ENCODE measurements at regions not wholly inside any gene's neighbourhood (a gene's known extent, or its start where the extent isn't known, plus 50 kb on each side); places are given as distances from the start of the nearest gene placed in this dataset.

DNA sequence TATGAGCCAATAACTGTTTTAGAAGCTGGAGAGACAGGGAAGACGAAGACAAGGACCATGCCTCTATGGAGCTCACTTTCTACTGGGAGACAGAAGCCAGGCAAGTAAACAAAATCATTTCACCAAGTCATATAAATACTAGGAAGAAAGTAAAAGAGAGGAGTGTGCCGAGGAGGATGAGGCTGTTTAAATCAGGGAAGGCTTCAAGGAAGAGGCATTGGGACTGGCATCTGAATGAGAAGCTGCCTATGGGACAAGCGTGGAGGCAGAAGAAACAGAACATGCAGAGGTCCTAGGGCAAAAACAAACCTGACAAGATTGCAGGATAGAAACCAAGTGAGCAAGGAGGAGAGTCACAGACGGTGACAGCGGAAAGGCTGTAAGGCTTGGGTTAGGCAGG is 68.1 kb upstream of the CPLX2 start:
- no peak for DNase-seq (ENCODE audit: low read depth, low spot score)
- in situ Hi-C loops (cut with HindIII; ENCODE audit: low pct_unique_long_range_greater_than_20kb, low sequenced_read_pairs): no loop called here

DNA sequence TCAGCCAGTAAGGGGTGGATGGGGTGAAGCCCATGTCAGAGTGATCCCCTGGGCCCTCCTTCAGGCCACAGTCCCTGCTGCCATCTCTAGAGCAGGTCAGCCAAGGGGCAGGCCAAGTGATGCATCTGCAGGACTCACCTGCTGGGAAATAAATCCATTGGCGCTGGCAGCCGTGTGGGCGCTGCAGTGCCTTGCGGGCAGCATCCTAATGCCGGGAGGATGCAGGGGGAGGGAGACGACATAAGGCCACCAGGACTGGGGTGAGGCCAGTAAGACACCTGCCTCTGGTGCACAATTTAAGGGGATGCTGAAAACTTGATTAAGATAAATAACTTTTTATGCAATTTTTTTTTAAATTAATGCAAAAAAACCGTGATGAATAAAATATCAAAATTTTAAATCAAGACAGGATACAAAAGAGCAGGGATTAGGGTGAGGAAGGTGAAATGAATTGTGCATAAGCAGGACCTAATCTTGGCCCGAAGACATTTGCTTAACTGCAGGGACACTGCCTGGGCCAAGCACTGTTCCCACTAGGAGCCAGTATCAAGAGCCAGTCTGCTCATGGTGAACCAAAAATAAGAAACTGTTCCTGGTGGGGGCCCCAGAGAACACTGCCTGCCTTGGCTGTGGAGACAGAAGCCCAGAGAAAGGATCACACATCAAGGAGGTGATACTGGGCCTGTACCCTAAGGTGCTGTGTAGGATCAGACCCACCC is 67.5 kb upstream of the CPLX2 start:
- no peak for DNase-seq (ENCODE audit: low read depth, low spot score)
- in situ Hi-C loops (cut with HindIII; ENCODE audit: low pct_unique_long_range_greater_than_20kb, low sequenced_read_pairs): no loop called here

- no peak for DNase-seq (ENCODE audit: low read depth, low spot score)
- in situ Hi-C loops (cut with HindIII; ENCODE audit: low pct_unique_long_range_greater_than_20kb, low sequenced_read_pairs): no loop called here
Observed at GRCh38 chr5:175805256-175806011, 65.9 kb upstream of the CPLX2 start.

GRCh38 chr5:175808711-175809110 is 62.7 kb upstream of the CPLX2 start:
- in situ Hi-C loops (cut with HindIII; ENCODE audit: low pct_unique_long_range_greater_than_20kb, low sequenced_read_pairs): no loop called here
- DNase-seq (ENCODE audit: low read depth, low spot score): no peak

- DNase-seq (ENCODE audit: low read depth, low spot score): no peak
- in situ Hi-C loops (cut with HindIII; ENCODE audit: low pct_unique_long_range_greater_than_20kb, low sequenced_read_pairs): no loop called here
Observed at GRCh38 chr5:175809531-175810121, 61.8 kb upstream of the CPLX2 start.

DNA sequence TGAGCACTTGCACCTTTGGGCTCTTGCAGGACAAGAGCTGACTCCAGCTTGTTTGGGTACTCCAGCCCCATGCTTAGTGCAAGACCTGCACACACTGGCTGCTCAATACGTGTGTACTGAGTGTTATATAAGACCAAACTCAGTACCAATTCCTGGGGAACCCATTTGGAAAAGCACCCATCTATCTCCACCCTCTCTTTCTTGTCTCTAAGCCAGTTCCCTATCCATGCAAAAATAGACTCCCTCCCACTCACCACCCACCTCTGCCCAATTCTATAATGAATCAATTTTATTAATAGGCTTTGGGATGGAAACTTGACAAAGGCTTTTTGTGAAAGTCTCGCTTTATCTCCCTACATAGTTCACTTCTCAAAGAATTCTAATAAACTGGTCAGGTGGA is 60.9 kb upstream of the CPLX2 start:
- no peak for DNase-seq (ENCODE audit: low read depth, low spot score)
- in situ Hi-C loops (cut with HindIII; ENCODE audit: low pct_unique_long_range_greater_than_20kb, low sequenced_read_pairs): no loop called here

GRCh38 chr5:175811589-175811988 is 59.8 kb upstream of the CPLX2 start:
- DNase-seq (ENCODE audit: low read depth, low spot score): no peak
- in situ Hi-C loops (cut with HindIII; ENCODE audit: low pct_unique_long_range_greater_than_20kb, low sequenced_read_pairs): no loop called here

DNA sequence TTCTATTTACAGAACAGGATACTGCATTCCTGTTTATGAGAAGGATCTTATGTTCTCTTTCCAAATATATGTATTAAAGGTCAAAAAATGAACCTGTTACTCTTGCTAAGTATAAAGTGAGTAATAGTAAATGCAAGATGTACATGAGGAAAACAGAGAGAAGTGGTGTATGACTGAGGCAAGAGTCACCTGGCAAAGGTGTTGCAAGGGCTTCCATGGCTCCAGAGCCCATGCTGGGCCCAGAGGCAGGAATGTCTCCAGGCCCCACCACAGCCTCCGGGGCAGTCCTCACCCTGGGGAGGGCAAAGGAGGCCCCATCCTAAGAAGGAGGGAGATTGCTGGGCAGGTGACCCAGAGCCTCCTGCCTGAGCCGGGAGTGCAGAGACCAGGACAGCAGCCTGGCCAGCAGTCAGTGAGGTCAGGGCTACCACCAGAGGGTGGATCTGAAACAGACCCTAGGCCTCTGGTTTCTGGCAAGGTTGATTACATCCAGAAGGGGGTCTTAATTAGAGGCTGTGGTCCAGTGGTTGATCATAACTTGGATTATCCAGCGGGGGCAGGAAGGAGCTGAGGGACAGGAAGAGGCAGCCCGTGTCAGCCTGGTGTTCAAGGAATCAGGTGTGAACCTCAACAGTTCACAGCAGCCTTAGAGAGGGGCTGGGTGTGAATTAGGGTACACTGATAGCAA is 57.3 kb upstream of the CPLX2 start:
- in situ Hi-C loops (cut with HindIII; ENCODE audit: low pct_unique_long_range_greater_than_20kb, low sequenced_read_pairs): no loop called here
- DNase-seq (ENCODE audit: low read depth, low spot score): no peak

DNA sequence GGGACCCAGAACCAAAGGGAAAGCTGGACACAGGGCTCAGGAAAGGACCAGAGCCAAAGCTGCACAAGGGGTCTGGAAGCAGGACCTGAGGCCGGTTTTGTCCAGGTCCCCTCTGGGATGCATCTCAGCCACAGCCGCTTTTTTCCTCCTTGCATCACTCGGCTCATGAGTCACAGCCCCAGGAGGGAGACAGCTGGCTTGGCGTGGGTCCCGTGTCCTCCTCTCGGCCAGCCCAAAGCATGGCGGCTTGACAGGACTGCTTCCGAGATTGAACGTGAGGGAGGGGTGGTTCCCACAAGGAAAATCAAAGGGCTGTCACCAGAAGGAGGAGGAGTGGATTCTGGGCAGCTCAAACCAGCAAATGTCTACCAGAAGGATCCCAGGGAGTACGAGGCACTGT is 56.7 kb upstream of the CPLX2 start:
- no peak for DNase-seq (ENCODE audit: low read depth, low spot score)
- in situ Hi-C loops (cut with HindIII; ENCODE audit: low pct_unique_long_range_greater_than_20kb, low sequenced_read_pairs): no loop called here

DNA sequence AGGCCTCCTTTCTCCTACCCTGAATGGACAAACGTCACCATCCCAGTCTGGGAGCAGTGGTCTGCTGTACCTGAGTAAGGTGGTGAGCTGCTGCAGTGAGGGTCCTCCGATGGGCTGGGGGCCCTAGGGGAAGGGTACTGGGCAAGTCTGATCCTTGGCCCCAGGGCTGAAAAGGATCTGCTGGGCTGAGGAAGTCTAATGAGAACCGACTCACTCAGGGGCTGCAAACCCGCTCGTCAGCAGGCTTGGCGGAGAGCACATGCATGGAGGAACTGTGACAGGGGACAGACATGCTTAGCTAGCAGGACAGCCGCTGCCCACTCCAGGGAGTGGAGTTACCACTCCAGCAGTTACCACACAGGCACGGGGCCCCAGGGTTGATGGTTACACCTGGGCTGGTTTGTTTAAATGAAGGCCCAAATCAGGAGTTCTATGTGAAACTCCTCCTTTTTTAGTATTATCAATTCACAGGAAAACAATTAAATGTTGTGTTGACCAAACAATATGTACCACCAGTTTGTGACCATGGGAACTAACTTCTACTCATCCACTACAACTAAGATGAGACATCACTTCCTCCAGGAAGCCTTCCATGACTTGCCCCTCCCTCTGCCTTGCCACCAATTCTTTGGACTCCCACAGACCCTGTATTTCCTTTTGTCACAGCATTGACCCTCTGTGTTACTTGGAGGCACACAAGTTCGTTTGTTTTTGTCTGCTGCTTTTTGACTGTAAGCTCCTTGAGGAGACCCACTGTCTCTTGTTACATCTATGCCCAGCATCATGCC is 56.1 kb upstream of the CPLX2 start:
- DNase-seq (ENCODE audit: low read depth, low spot score): no peak
- in situ Hi-C loops (cut with HindIII; ENCODE audit: low pct_unique_long_range_greater_than_20kb, low sequenced_read_pairs): no loop called here

GRCh38 chr5:175816348-175816747 is 55.0 kb upstream of the CPLX2 start:
- DNase-seq (ENCODE audit: low read depth, low spot score): no peak
- in situ Hi-C loops (cut with HindIII; ENCODE audit: low pct_unique_long_range_greater_than_20kb, low sequenced_read_pairs): no loop called here

DNA sequence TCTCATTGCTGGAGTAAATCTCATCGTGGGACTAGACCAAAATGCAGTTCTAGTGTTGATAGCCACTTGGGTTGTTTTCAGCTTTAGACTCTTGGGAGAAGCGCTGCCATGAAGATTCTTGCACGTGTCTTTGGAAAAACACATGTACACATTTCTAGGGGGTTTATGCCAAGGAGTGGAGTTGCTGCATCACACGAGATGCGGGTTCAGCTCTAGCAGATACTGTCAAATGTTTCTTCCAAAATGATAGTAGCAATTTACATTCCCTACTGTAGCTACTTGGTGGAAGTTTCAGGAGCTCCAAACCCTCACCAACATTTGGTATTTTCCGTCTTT is 52.3 kb upstream of the CPLX2 start:
- in situ Hi-C loops (cut with HindIII; ENCODE audit: low pct_unique_long_range_greater_than_20kb, low sequenced_read_pairs): no loop called here
- no peak for DNase-seq (ENCODE audit: low read depth, low spot score)

DNA sequence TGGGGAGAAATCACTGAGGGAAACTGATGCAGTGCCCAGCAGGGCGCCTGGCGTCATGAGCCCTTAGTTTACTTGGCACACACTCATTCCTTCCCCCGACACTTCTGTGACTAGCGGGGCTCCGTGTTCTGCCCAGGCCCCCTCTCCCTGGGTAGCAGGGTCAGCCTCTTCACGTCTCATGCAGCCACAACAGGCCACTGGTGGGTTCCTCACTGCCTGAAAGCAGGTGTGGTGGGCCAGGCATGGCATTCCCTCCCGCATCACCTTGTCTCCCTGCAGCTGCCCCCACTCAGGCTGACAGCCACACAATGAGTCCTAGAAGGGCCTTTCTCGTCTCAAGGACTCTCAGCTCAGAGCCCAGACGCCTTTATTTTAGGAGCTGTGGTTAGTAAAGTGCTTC is 51.1 kb upstream of the CPLX2 start:
- no peak for DNase-seq (ENCODE audit: low read depth, low spot score)
- in situ Hi-C loops (cut with HindIII; ENCODE audit: low pct_unique_long_range_greater_than_20kb, low sequenced_read_pairs): no loop called here

Data from SK-MEL-5 (cell line).